ENCODE measurements at regions not wholly inside any gene's neighbourhood (a gene's known extent, or its start where the extent isn't known, plus 50 kb on each side); places are given as distances from the start of the nearest gene placed in this dataset.

DNA sequence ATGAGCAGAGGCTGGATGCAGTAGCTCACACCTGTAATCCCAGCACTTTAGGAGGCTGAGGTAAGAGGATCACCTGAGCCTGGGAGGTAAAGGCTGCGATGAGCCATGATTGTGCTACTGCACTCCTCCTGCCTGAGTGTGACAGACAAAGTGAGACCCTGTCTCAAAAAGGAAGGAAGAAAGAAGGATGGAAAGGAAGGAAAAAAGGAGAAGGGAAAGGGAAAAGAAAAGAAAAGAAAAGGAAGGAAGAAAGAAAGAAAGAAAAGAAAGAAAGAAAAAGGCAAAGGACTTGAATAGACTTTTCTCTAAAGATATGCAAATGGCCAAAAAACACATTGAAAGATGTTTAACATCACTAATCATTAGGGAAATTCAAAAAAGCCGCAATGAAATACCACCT is 215.3 kb upstream of the MYLIP start:
- TF ChIP-seq, protein P1, sequence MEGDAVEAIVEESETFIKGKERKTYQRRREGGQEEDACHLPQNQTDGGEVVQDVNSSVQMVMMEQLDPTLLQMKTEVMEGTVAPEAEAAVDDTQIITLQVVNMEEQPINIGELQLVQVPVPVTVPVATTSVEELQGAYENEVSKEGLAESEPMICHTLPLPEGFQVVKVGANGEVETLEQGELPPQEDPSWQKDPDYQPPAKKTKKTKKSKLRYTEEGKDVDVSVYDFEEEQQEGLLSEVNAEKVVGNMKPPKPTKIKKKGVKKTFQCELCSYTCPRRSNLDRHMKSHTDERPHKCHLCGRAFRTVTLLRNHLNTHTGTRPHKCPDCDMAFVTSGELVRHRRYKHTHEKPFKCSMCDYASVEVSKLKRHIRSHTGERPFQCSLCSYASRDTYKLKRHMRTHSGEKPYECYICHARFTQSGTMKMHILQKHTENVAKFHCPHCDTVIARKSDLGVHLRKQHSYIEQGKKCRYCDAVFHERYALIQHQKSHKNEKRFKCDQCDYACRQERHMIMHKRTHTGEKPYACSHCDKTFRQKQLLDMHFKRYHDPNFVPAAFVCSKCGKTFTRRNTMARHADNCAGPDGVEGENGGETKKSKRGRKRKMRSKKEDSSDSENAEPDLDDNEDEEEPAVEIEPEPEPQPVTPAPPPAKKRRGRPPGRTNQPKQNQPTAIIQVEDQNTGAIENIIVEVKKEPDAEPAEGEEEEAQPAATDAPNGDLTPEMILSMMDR (IDR thresholded peaks at IDR 0.05; ENCODE audit: low read depth, low read length) = no peak
- no peak for TF ChIP-seq EZH2phosphoT487 (IDR thresholded peaks at IDR 0.05; ENCODE audit: low read depth)
